Spleen (tissue), 11 donors: ENCODE measurements at regions not wholly inside any gene's neighbourhood (a gene's known extent, or its start where the extent isn't known, plus 50 kb on each side); places are given as distances from the start of the nearest gene placed in this dataset.

Experiments
- DNase-seq: peaks from one replicate; pipeline ENCODE4 v3.0.0-alpha.2; 2020
- H3K27ac ChIP-seq, 8 donors: fragments of 200-600 bp; sonication (generic) in 7 of 8; 1 replicate in 4 of 8; 2 replicates in 4 of 8; pipeline versions ENCODE4 v1.5.0 to v1.8.0; 2016 to 2021; ENCODE audit warnings: inconsistent platforms in 4 of 8, mild to moderate bottlenecking in 4 of 8, moderate library complexity in 1 of 8
- H3K27me3 ChIP-seq, 7 donors: fragments of 200-600 bp; sonication (generic) in 6 of 7; replicated peaks in 1 of 7; 1 replicate in 4 of 7; 2 replicates in 3 of 7; pipeline versions ENCODE4 v1.5.0 to v1.8.0; 2016 to 2021; ENCODE audit warnings: inconsistent platforms in 3 of 7, mild to moderate bottlenecking in 1 of 7
- H3K36me3 ChIP-seq, 6 donors: fragments of 200-600 bp; sonication (generic) in 5 of 6; 1 replicate in 4 of 6; 2 replicates in 2 of 6; pipeline versions ENCODE4 v1.5.0 to v1.8.0; 2016 to 2021; ENCODE audit warnings: inconsistent platforms in 2 of 6
- H3K4me1 ChIP-seq, 6 donors: fragments of 200-600 bp; sonication (generic) in 5 of 6; 1 replicate in 3 of 6; 2 replicates in 3 of 6; pipeline versions ENCODE4 v1.5.0 to v1.8.0; 2016 to 2021; ENCODE audit warnings: inconsistent platforms in 3 of 6
- H3K4me3 ChIP-seq, 8 donors: fragments of 200-600 bp; sonication (generic) in 7 of 8; 1 replicate in 4 of 8; 2 replicates in 4 of 8; pipeline versions ENCODE4 v1.5.0 to v1.8.0; 2016 to 2021; ENCODE audit warnings: inconsistent platforms in 4 of 8, mild to moderate bottlenecking in 4 of 8, moderate library complexity in 2 of 8
- H3K9me3 ChIP-seq, 8 donors: fragments of 200-600 bp; sonication (generic) in 7 of 8; 1 replicate in 4 of 8; 2 replicates in 4 of 8; pipeline versions ENCODE4 v1.5.0 to v1.8.0; 2016 to 2021; ENCODE audit warnings: inconsistent platforms in 4 of 8
- CTCF ChIP-seq, 11 experiments: fragments of 200-600 bp in 7 of 11; fragments of 450-650 bp in 4 of 11; sonication (generic) in 4 of 11; IDR thresholded peaks in 8 of 11; conservative IDR thresholded peaks in 3 of 11; 1 replicate in 7 of 11; 2 replicates in 4 of 11; pipeline versions ENCODE4 v1.4.0 to v1.8.0; 2016 to 2021; ENCODE audit warnings: antibody characterized with exemption in 11 of 11, inconsistent platforms in 4 of 11, mild to moderate bottlenecking in 1 of 11
- POLR2A ChIP-seq, 3 donors: fragments of 450-650 bp; IDR thresholded peaks; one replicate each; pipeline ENCODE4 v1.5.1; 2017; ENCODE audit warnings: antibody characterized with exemption in 3 of 3, mild to moderate bottlenecking in 1 of 3
- POLR2AphosphoS5 ChIP-seq, 3 donors: sonication (generic); formaldehyde crosslinking; IDR thresholded peaks; one replicate each; pipeline ENCODE4 v1.5.1; 2017; ENCODE audit warnings: antibody characterized with exemption in 3 of 3
- WGBS, 5 donors: extraction: QIAGEN DNeasy Blood & Tissue Kit in 3 of 5; methylation state at CpG; one replicate each; pipeline versions ENCODE4 v1.1.5 to v1.1.7; 2013 to 2018; 5-methylcytosine and 5-hydroxymethylcytosine counted together
- intact Hi-C: fragments of 100-400 bp; cut with DNase I; formaldehyde crosslinking; loops from one replicate; pipeline ENCODE4 v1.15.0; 2023; ENCODE audit warnings: low total_unique reads
- donor health status: healthy with polysubstance abuse.
- donor health status: DM: no; HTN: no; CAD: no; lungs with moderate emphysema.
- donor health status: DM: no; HTN: no; CAD: no.
- donor health status: Bipolar disorder and iron deficiency.
- donor health status: healthy.
- donor health status: DM: no; HTN: no; CAD: no.
- donor health status: DM: yes; HTN: yes; CAD: no.

GRCh38 chr7:47714669-47715607, 133.0 kb upstream of the TNS3 start:
- Histone ChIP-seq H3K4me1 (peaks cover 4 to 24% (median 9%) of the 10 kb centered on the region in 6 donors), H3K9me3 (no peaks in the 10 kb centered on the region), H3K4me3 (no peak overlapping the region), H3K27ac (peak overlapping the region in 4 of 8 donors; percentile 28 to 50 (median 42)), H3K36me3 (no peaks in the 10 kb centered on the region), H3K27me3 (no peaks in the 10 kb centered on the region)
- intact Hi-C loops = no loop called here
- DNase-seq = no peak
- 64 to 69% (median 66%) methylated on average over 6 of the region's 6 CpGs for WGBS, 5 donors
- TF ChIP-seq POLR2A (IDR thresholded peaks at IDR 0.05) (no peak), POLR2AphosphoS5 (IDR thresholded peaks at IDR 0.05) (no peak), CTCF (IDR thresholded peaks at IDR 0.05 in 8 of 11, conservative IDR thresholded peaks at IDR 0.05 in 3 of 11) (no peak)

DNA sequence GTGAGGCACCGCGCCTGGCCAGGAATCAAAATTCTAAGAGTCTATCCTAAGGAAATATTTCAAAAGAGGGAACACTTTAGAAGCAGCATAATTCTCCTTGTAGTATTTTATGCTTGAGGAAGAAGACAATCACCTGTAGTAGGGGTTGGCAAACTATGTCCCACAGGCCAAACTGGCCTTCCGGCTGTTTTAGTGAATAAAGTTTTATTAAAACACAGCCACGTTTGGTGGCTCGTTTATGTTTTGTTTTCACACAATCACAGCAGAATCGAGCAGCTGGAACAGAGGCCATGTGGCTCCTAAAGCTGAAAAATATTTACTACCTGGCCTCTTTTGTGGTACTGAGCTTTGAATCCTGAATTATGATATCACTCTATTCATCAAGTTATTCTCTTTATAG, 131.7 kb upstream of the TNS3 start:
- Histone ChIP-seq H3K9me3 (no peaks in the 10 kb centered on the region), H3K27ac (no peak overlapping the region), H3K36me3 (no peaks in the 10 kb centered on the region), H3K4me1 (peaks cover 0 to 26% (median 5%) of the 10 kb centered on the region in 6 donors), H3K4me3 (no peak overlapping the region), H3K27me3 (no peaks in the 10 kb centered on the region)
- no peak for TF ChIP-seq POLR2AphosphoS5 (IDR thresholded peaks at IDR 0.05)
- TF ChIP-seq CTCF (IDR thresholded peaks at IDR 0.05 in 8 of 11, conservative IDR thresholded peaks at IDR 0.05 in 3 of 11) = no peak
- TF ChIP-seq POLR2A (IDR thresholded peaks at IDR 0.05) = no peak
- WGBS, 5 donors = 85 to 92% (median 89%) methylated on average over 6 of the region's 6 CpGs
- no peak for DNase-seq
- intact Hi-C loops = no loop called here

DNA sequence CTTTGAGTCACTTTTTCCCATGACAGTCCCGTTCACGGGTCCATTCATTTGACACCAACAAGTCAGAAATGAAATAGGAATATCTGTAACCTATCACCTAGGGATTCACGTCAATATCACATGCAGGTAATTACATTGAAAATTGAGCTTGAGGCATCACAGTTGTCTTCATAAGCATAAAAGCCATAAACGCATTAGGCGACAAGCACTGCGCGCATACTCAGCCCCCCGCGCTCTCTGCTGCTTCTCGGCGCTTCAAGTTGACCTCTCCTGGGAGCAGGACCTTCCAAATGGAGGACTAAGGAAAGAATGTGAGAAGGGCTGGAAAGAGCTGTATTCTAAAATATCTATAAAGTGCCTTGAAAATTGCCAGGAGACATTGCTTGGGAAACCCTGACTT, 130.5 kb upstream of the TNS3 start:
- Histone ChIP-seq H3K36me3 (no peaks in the 10 kb centered on the region), H3K4me3 (no peak overlapping the region), H3K4me1 (peaks cover 0 to 28% (median 5%) of the 10 kb centered on the region in 6 donors), H3K27ac (no peak overlapping the region), H3K27me3 (no peaks in the 10 kb centered on the region), H3K9me3 (no peaks in the 10 kb centered on the region)
- no peak for DNase-seq
- no peak for TF ChIP-seq POLR2A (IDR thresholded peaks at IDR 0.05)
- intact Hi-C loops = no loop called here
- WGBS, 5 donors = 87 to 94% (median 90%) methylated on average over 11 of the region's 11 CpGs

- TF ChIP-seq CTCF (IDR thresholded peaks at IDR 0.05 in 8 of 11, conservative IDR thresholded peaks at IDR 0.05 in 3 of 11) (no peak), POLR2A (IDR thresholded peaks at IDR 0.05) (no peak), POLR2AphosphoS5 (IDR thresholded peaks at IDR 0.05) (no peak)
- Histone ChIP-seq H3K27me3 (no peaks in the 10 kb centered on the region), H3K9me3 (no peaks in the 10 kb centered on the region), H3K4me1 (peaks cover 0 to 28% (median 5%) of the 10 kb centered on the region in 6 donors), H3K4me3 (no peak overlapping the region), H3K36me3 (no peaks in the 10 kb centered on the region), H3K27ac (no peak overlapping the region)
- intact Hi-C loops = no loop called here
- 88 to 96% (median 93%) methylated on average over 12 of the region's 12 CpGs for WGBS, 5 donors
- DNase-seq = no peak
Observed at GRCh38 chr7:47711776-47712175, 129.9 kb upstream of the TNS3 start.
